H9 (cell line): ENCODE measurements at regions not wholly inside any gene's neighbourhood (a gene's known extent, or its start where the extent isn't known, plus 50 kb on each side); places are given as distances from the start of the nearest gene placed in this dataset.

ENCODE experiments used
- DNase-seq: peaks from one replicate; pipeline ENCODE4 v3.0.0-alpha.2; 2017
- H2AFZ ChIP-seq: one replicate; pipeline ENCODE4 v1.6.1; 2013; ENCODE audit warnings: mild to moderate bottlenecking, low read length, control low read depth, moderate library complexity
- H2AK5ac ChIP-seq: 2 replicates; pipeline ENCODE4 v1.6.1; 2013; ENCODE audit warnings: low read length, control low read depth, mixed read lengths; ENCODE audit not compliant: insufficient read length
- H2BK120ac ChIP-seq: one replicate; pipeline ENCODE4 v1.6.1; 2013; ENCODE audit warnings: low read depth, mild to moderate bottlenecking, low read length, control low read depth, inconsistent platforms; ENCODE audit not compliant: poor library complexity, severe bottlenecking
- H2BK12ac ChIP-seq: 2 replicates; pipeline ENCODE4 v1.6.1; 2013; ENCODE audit warnings: low read length, control low read depth, mixed read lengths, low read depth; ENCODE audit not compliant: insufficient read length
- H2BK15ac ChIP-seq: 2 replicates; pipeline ENCODE4 v1.6.1; 2013; ENCODE audit warnings: low read depth, low read length, control low read depth
- H2BK20ac ChIP-seq: one replicate; pipeline ENCODE4 v1.6.1; 2013; ENCODE audit warnings: low read depth, mild to moderate bottlenecking, low read length, control low read depth, inconsistent platforms; ENCODE audit not compliant: poor library complexity, severe bottlenecking
- H2BK5ac ChIP-seq: 2 replicates; pipeline ENCODE4 v1.6.1; 2013; ENCODE audit warnings: low read length, control low read depth, mixed read lengths; ENCODE audit not compliant: insufficient read length
- H3K14ac ChIP-seq: 2 replicates; pipeline ENCODE4 v1.6.1; 2013; ENCODE audit warnings: low read length, control low read depth; ENCODE audit not compliant: insufficient read depth
- H3K18ac ChIP-seq: 2 replicates; pipeline ENCODE4 v1.6.1; 2013; ENCODE audit warnings: low read depth, mild to moderate bottlenecking, mixed read lengths, low read length, control low read depth; ENCODE audit not compliant: insufficient read length
- H3K23ac ChIP-seq: 2 replicates; pipeline ENCODE4 v1.6.1; 2013; ENCODE audit warnings: low read length, control low read depth, mixed read lengths, low read depth; ENCODE audit not compliant: insufficient read length
- H3K23me2 ChIP-seq: 2 replicates; pipeline ENCODE4 v1.6.1; 2013; ENCODE audit warnings: low read depth, mild to moderate bottlenecking, mixed read lengths, low read length, control low read depth; ENCODE audit not compliant: insufficient read length, poor library complexity, severe bottlenecking
- H3K27ac ChIP-seq: 2 replicates; pipeline ENCODE4 v1.5.1; 2013; ENCODE audit warnings: low read length, control low read depth, mixed read lengths, low read depth; ENCODE audit not compliant: insufficient read length
- H3K27me3 ChIP-seq: 2 replicates; pipeline ENCODE4 v1.6.1; 2013; ENCODE audit warnings: low read length, control low read depth, inconsistent platforms; ENCODE audit not compliant: insufficient read depth
- H3K4ac ChIP-seq: 2 replicates; pipeline ENCODE4 v1.6.1; 2013; ENCODE audit warnings: low read depth, mild to moderate bottlenecking, control low read depth, inconsistent platforms, low read length, moderate library complexity
- H3K4me1 ChIP-seq: 2 replicates; pipeline ENCODE4 v1.6.1; 2013; ENCODE audit warnings: low read length, control low read depth, inconsistent platforms; ENCODE audit not compliant: insufficient read depth
- H3K4me2 ChIP-seq: 2 replicates; pipeline ENCODE4 v1.6.1; 2013; ENCODE audit warnings: low read length, control low read depth, mixed read lengths; ENCODE audit not compliant: insufficient read length, insufficient read depth
- H3K56ac ChIP-seq: 2 replicates; pipeline ENCODE4 v1.6.1; 2013; ENCODE audit warnings: low read depth, mild to moderate bottlenecking, mixed read lengths, low read length, control low read depth; ENCODE audit not compliant: insufficient read length
- H3K79me1 ChIP-seq: 2 replicates; pipeline ENCODE4 v1.6.1; 2013; ENCODE audit warnings: low read depth, mild to moderate bottlenecking, moderate library complexity, low read length, control low read depth, inconsistent platforms; ENCODE audit not compliant: insufficient read depth, poor library complexity, severe bottlenecking
- H3K79me2 ChIP-seq: 2 replicates; pipeline ENCODE4 v1.6.1; 2013; ENCODE audit warnings: low read length, control low read depth, inconsistent platforms; ENCODE audit not compliant: insufficient read depth
- H3K9ac ChIP-seq: 2 replicates; pipeline ENCODE4 v1.6.1; 2013; ENCODE audit warnings: low read length, control low read depth, mixed read lengths; ENCODE audit not compliant: insufficient read length; ENCODE audit errors: extremely low read depth
- H3K9me3 ChIP-seq: one replicate; pipeline ENCODE4 v1.6.1; 2013; ENCODE audit warnings: low read depth, low read length, inconsistent platforms; ENCODE audit not compliant: control insufficient read depth
- H3T11ph ChIP-seq: one replicate; pipeline ENCODE4 v1.6.1; 2013; ENCODE audit warnings: mild to moderate bottlenecking, low read length, control low read depth, inconsistent platforms
- H4K20me1 ChIP-seq: one replicate; pipeline ENCODE4 v1.6.1; 2013; ENCODE audit not compliant: control insufficient read depth, insufficient read length, insufficient read depth
- H4K5ac ChIP-seq: 2 replicates; pipeline ENCODE4 v1.6.1; 2013; ENCODE audit warnings: low read depth, mild to moderate bottlenecking, mixed read lengths, low read length, control low read depth; ENCODE audit not compliant: insufficient read length
- H4K8ac ChIP-seq: replicated peaks from 2 replicates; pipeline ENCODE4 v1.6.1; 2013; ENCODE audit warnings: low read length, control low read depth, mixed read lengths, low read depth; ENCODE audit not compliant: insufficient read length
- H4K91ac ChIP-seq: 2 replicates; pipeline ENCODE4 v1.6.1; 2013; ENCODE audit warnings: low read depth, mild to moderate bottlenecking, moderate library complexity, mixed read lengths, low read length, control low read depth; ENCODE audit not compliant: insufficient read length
- H3K27ac Mint-ChIP-seq, 3 experiments: 2 replicates in 2 of 3; 3 replicates in 1 of 3; pipeline ENCODE4 v1.8.0; 2020 to 2021; ENCODE audit warnings: mixed read lengths in 3 of 3, mild to moderate bottlenecking in 1 of 3, moderate library complexity in 1 of 3
- H3K27me3 Mint-ChIP-seq: 2 replicates; pipeline ENCODE4 v1.8.0; 2021; ENCODE audit warnings: low read depth, mild to moderate bottlenecking, moderate library complexity, mixed read lengths
- H3K36me3 Mint-ChIP-seq, 3 experiments: 2 replicates in 2 of 3; 3 replicates in 1 of 3; pipeline ENCODE4 v1.8.0; 2020 to 2021; ENCODE audit warnings: low read depth in 3 of 3, mixed read lengths in 3 of 3; ENCODE audit not compliant: insufficient read depth in 1 of 3
- H3K4me1 Mint-ChIP-seq, 2 experiments: 2 replicates each; pipeline ENCODE4 v1.8.0; 2020; ENCODE audit warnings: mixed read lengths in 2 of 2
- H3K4me3 Mint-ChIP-seq, 2 experiments: 2 replicates in 1 of 2; 3 replicates in 1 of 2; pipeline ENCODE4 v1.8.0; 2020 to 2021; ENCODE audit warnings: mild to moderate bottlenecking in 2 of 2, mixed read lengths in 2 of 2, moderate library complexity in 1 of 2
- H3K9me3 Mint-ChIP-seq, 2 experiments: 2 replicates in 1 of 2; 3 replicates in 1 of 2; pipeline ENCODE4 v1.8.0; 2020; ENCODE audit warnings: mild to moderate bottlenecking in 2 of 2, mixed read lengths in 2 of 2, moderate library complexity in 1 of 2
- WGBS: extraction: QIAGEN DNeasy Blood & Tissue Kit; methylation state at CpG from one replicate; pipeline ENCODE4 v1.1.7; 2013; ENCODE audit warnings: missing lambda C conversion rate, low lambda C conversion rate, mixed read lengths; ENCODE audit not compliant: insufficient read length; ENCODE audit errors: extremely low coverage; 5-methylcytosine and 5-hydroxymethylcytosine counted together
- TF ChIP-seq, protein P1 (sequence below): fragments of 200-600 bp; sonication (generic); conservative IDR thresholded peaks from 3 replicates; pipeline ENCODE4 v1.8.0; 2021; ENCODE audit warnings: antibody characterized with exemption, mild to moderate bottlenecking

DNA sequence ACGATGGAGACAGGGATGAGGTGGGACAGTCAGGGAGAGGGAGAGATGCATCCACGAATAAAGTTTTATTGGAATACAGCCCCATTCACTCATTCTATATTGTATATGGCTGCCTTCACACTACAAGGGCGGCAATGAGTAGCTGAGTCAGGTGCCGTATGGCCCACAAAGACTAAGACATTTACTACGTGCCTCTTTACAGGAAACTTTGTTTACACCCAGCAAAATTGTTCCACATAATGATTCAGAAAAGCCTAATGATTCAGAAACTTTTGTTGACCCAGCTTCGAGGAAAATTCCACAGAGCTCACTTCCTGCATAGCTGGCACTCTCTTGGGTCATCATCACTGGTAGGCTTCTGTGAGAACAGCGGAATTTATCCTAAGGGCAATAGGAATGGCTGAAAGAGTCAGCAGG, 87.3 kb upstream of the PEG3 start:
- Histone ChIP-seq H3K23me2 (no peaks in the 10 kb centered on the region), H3K23ac (no peak overlapping the region), H3K18ac (no peak overlapping the region), H3K14ac (no peak overlapping the region), H3K4ac (no peak overlapping the region), H2BK15ac (no peak overlapping the region), H3K27me3 (no peaks in the 10 kb centered on the region), H3K4me2 (no peak overlapping the region), H3K4me1 (no peaks in the 10 kb centered on the region), H3K9ac (no peak overlapping the region), H3K56ac (no peak overlapping the region), H3K79me1 (no peaks in the 10 kb centered on the region), H2AK5ac (no peak overlapping the region), H4K5ac (no peak overlapping the region), H4K20me1 (no peaks in the 10 kb centered on the region), H4K91ac (no peak overlapping the region), H2BK20ac (no peak overlapping the region), H2BK5ac (no peak overlapping the region), H2BK12ac (no peak overlapping the region), H3K9me3 (peaks cover 81% of the 10 kb centered on the region), H3K27ac (no peak overlapping the region), H3K79me2 (no peaks in the 10 kb centered on the region), H3T11ph (no peak overlapping the region), H2BK120ac (no peak overlapping the region), H2AFZ (no peak overlapping the region), H4K8ac (no peak overlapping the region)
- H3K4me1 Mint-ChIP-seq: no peaks in the 10 kb centered on the region
- no peak overlapping the region for H3K4me3 Mint-ChIP-seq
- TF ChIP-seq, protein P1, sequence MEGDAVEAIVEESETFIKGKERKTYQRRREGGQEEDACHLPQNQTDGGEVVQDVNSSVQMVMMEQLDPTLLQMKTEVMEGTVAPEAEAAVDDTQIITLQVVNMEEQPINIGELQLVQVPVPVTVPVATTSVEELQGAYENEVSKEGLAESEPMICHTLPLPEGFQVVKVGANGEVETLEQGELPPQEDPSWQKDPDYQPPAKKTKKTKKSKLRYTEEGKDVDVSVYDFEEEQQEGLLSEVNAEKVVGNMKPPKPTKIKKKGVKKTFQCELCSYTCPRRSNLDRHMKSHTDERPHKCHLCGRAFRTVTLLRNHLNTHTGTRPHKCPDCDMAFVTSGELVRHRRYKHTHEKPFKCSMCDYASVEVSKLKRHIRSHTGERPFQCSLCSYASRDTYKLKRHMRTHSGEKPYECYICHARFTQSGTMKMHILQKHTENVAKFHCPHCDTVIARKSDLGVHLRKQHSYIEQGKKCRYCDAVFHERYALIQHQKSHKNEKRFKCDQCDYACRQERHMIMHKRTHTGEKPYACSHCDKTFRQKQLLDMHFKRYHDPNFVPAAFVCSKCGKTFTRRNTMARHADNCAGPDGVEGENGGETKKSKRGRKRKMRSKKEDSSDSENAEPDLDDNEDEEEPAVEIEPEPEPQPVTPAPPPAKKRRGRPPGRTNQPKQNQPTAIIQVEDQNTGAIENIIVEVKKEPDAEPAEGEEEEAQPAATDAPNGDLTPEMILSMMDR: no peak
- peaks cover 3% of the 10 kb centered on the region; the same call in 1 of the 2 replicates for H3K27me3 Mint-ChIP-seq
- WGBS: no CpG with 5 or more reads among the region's 7 CpGs
- peaks cover 28 to 88% of the 10 kb centered on the region in 2 experiments for H3K9me3 Mint-ChIP-seq
- peaks cover 6 to 32% (median 16%) of the 10 kb centered on the region in 3 experiments; a peak in 6 of 7 replicates for H3K36me3 Mint-ChIP-seq
- H3K27ac Mint-ChIP-seq: no peak overlapping the region
- no peak for DNase-seq
